ENCODE measurements at regions not wholly inside any gene's neighbourhood (a gene's known extent, or its start where the extent isn't known, plus 50 kb on each side); places are given as distances from the start of the nearest gene placed in this dataset.

GRCh38 chr3:147799601-147800000, 390.4 kb downstream of the ZIC1 start:
- Histone ChIP-seq H3K4me1 (no peaks in the 10 kb centered on the region), H3K27me3 (no peaks in the 10 kb centered on the region), H3K36me3 (ENCODE audit: low read depth, missing control alignments) (no peaks in the 10 kb centered on the region), H3K27ac (no peak overlapping the region), H3K4me3 (no peak overlapping the region), H3K9me3 (no peaks in the 10 kb centered on the region)
- no peak for TF ChIP-seq CTCF (IDR thresholded peaks at IDR 0.05)
- no peak for TF ChIP-seq POLR2A (IDR thresholded peaks at IDR 0.05)
- no peak for DNase-seq
- intact Hi-C loops (cut with DNase I; ENCODE audit: low total_unique reads), result no loop called here
- 68 to 73% methylated on average over 2 of the region's 2 CpGs for WGBS, 2 donors

- TF ChIP-seq CTCF (IDR thresholded peaks at IDR 0.05) (no peak), POLR2A (IDR thresholded peaks at IDR 0.05) (no peak)
- H3K36me3 ChIP-seq (ENCODE audit: low read depth, missing control alignments), result no peaks in the 10 kb centered on the region
- intact Hi-C loops (cut with DNase I; ENCODE audit: low total_unique reads), result no loop called here
- H3K4me1 ChIP-seq, result no peaks in the 10 kb centered on the region
- no peak overlapping the region for H3K27ac ChIP-seq
- no peaks in the 10 kb centered on the region for H3K27me3 ChIP-seq
- WGBS, 2 donors, result 80 to 83% methylated on average over 1 of the region's 1 CpG
- H3K9me3 ChIP-seq, result no peaks in the 10 kb centered on the region
- H3K4me3 ChIP-seq, result no peak overlapping the region
- no peak for DNase-seq
Measured at GRCh38 chr3:147807776-147808175, 398.6 kb downstream of the ZIC1 start.

GRCh38 chr3:147809206-147809605, 400.0 kb downstream of the ZIC1 start:
- no peaks in the 10 kb centered on the region for H3K27me3 ChIP-seq
- TF ChIP-seq CTCF (IDR thresholded peaks at IDR 0.05), result no peak
- no peak for TF ChIP-seq POLR2A (IDR thresholded peaks at IDR 0.05)
- 90 to 100% methylated on average over 1 of the region's 1 CpG for WGBS, 2 donors
- H3K9me3 ChIP-seq, result no peaks in the 10 kb centered on the region
- H3K4me3 ChIP-seq, result no peak overlapping the region
- no peak overlapping the region for H3K27ac ChIP-seq
- DNase-seq, result no peak
- intact Hi-C loops (cut with DNase I; ENCODE audit: low total_unique reads), result no loop called here
- H3K36me3 ChIP-seq (ENCODE audit: low read depth, missing control alignments), result no peaks in the 10 kb centered on the region
- H3K4me1 ChIP-seq, result no peaks in the 10 kb centered on the region

- Histone ChIP-seq H3K4me1 (no peaks in the 10 kb centered on the region), H3K36me3 (ENCODE audit: low read depth, missing control alignments) (no peaks in the 10 kb centered on the region), H3K27ac (no peak overlapping the region), H3K4me3 (no peak overlapping the region), H3K27me3 (no peaks in the 10 kb centered on the region), H3K9me3 (no peaks in the 10 kb centered on the region)
- DNase-seq, result no peak
- intact Hi-C loops (cut with DNase I; ENCODE audit: low total_unique reads), result no loop called here
- WGBS, 2 donors, result 81 to 83% methylated on average over 4 of the region's 4 CpGs
- no peak for TF ChIP-seq CTCF (IDR thresholded peaks at IDR 0.05)
Measured at GRCh38 chr3:147812186-147812911, 403.2 kb downstream of the ZIC1 start.

GRCh38 chr3:147813256-147813655, 404.1 kb downstream of the ZIC1 start:
- no peak overlapping the region for H3K4me3 ChIP-seq
- no peak for DNase-seq
- H3K4me1 ChIP-seq, result no peaks in the 10 kb centered on the region
- H3K9me3 ChIP-seq, result no peaks in the 10 kb centered on the region
- H3K27me3 ChIP-seq, result no peaks in the 10 kb centered on the region
- WGBS, 2 donors, result 82 to 84% methylated on average over 4 of the region's 4 CpGs
- H3K36me3 ChIP-seq (ENCODE audit: low read depth, missing control alignments), result no peaks in the 10 kb centered on the region
- TF ChIP-seq CTCF (IDR thresholded peaks at IDR 0.05) (no peak), POLR2A (IDR thresholded peaks at IDR 0.05) (no peak)
- intact Hi-C loops (cut with DNase I; ENCODE audit: low total_unique reads), result no loop called here
- H3K27ac ChIP-seq, result no peak overlapping the region
